ENCODE measurements at regions not wholly inside any gene's neighbourhood (a gene's known extent, or its start where the extent isn't known, plus 50 kb on each side); places are given as distances from the start of the nearest gene placed in this dataset.

GRCh38 chr4:110867251-110867960 is 244.5 kb upstream of the PITX2 start:
- Histone ChIP-seq H3K4me2 (replicated peaks; ENCODE audit: low read depth, low read length, poor library complexity, severe bottlenecking) (no peak overlapping the region), H3K4me3 (ENCODE audit: control extremely low read depth in 1 of 5, extremely low read depth in 1 of 5, insufficient read depth in 1 of 5, low read depth in 2 of 5, low read length in 4 of 5) (no peak overlapping the region), H3K9ac (ENCODE audit: low read length) (no peak overlapping the region), H3K27ac (ENCODE audit: low read length in 2 of 2) (no peak overlapping the region), H3K27me3 (replicated peaks in 1 of 4; ENCODE audit: control extremely low read depth in 1 of 4, control insufficient read depth in 3 of 4, insufficient read depth in 4 of 4, low read length in 3 of 4) (no peaks in the 10 kb centered on the region), H3K4me1 (ENCODE audit: control insufficient read depth in 2 of 2, insufficient read depth in 2 of 2, low read length in 2 of 2) (no peaks in the 10 kb centered on the region), H3K36me3 (replicated peaks in 1 of 2; ENCODE audit: control extremely low read depth in 1 of 2, control insufficient read depth in 1 of 2, extremely low read depth in 1 of 2, insufficient read depth in 2 of 2, low read length in 1 of 2) (no peaks in the 10 kb centered on the region), H4K20me1 (ENCODE audit: control insufficient read depth, insufficient read depth, low read length, poor library complexity, severe bottlenecking) (no peaks in the 10 kb centered on the region), H3K79me2 (ENCODE audit: control insufficient read depth, insufficient read depth, low read length) (no peaks in the 10 kb centered on the region), H3K9me3 (ENCODE audit: control extremely low read depth in 1 of 3, control insufficient read depth in 2 of 3, insufficient read depth in 1 of 3, low read length in 2 of 3) (no peaks in the 10 kb centered on the region), H2AFZ (ENCODE audit: insufficient read depth, low read depth, low read length, poor library complexity, severe bottlenecking) (no peak overlapping the region)
- intact Hi-C loops (cut with micrococcal nuclease) = no loop called here
- no peak for TF ChIP-seq EZH2 (IDR thresholded peaks at IDR 0.05; ENCODE audit: borderline replicate concordance, insufficient read depth, low read depth, low read length, poor library complexity, severe bottlenecking)
- TF ChIP-seq CTCF (IDR thresholded peaks at IDR 0.05) = no peak
- Mint-ChIP-seq H3K27ac (no peak overlapping the region), H3K4me1 (peaks cover 11% of the 10 kb centered on the region), H3K27me3 (no peaks in the 10 kb centered on the region), H3K4me3 (no peak overlapping the region), H3K9me3 (ENCODE audit: insufficient read depth) (no peaks in the 10 kb centered on the region)
- no peak for DNase-seq
- no peak for ATAC-seq (ENCODE audit: low read depth)
- WGBS (ENCODE audit: insufficient coverage) = 85% methylated on average over 2 of the region's 3 CpGs
- CTCF ChIA-PET = no interaction called here
- POLR2A ChIA-PET = no interaction called here

- H3K4me1 Mint-ChIP-seq = peaks cover 11% of the 10 kb centered on the region
- no peak for TF ChIP-seq EZH2 (IDR thresholded peaks at IDR 0.05; ENCODE audit: borderline replicate concordance, insufficient read depth, low read depth, low read length, poor library complexity, severe bottlenecking)
- TF ChIP-seq CTCF (IDR thresholded peaks at IDR 0.05) = no peak
- H3K4me3 Mint-ChIP-seq = no peak overlapping the region
- ChIA-PET POLR2A (no interaction called here), CTCF (no interaction called here)
- H3K9me3 Mint-ChIP-seq (ENCODE audit: insufficient read depth) = no peaks in the 10 kb centered on the region
- Histone ChIP-seq H3K36me3 (replicated peaks in 1 of 2; ENCODE audit: control extremely low read depth in 1 of 2, control insufficient read depth in 1 of 2, extremely low read depth in 1 of 2, insufficient read depth in 2 of 2, low read length in 1 of 2) (no peaks in the 10 kb centered on the region), H4K20me1 (ENCODE audit: control insufficient read depth, insufficient read depth, low read length, poor library complexity, severe bottlenecking) (no peaks in the 10 kb centered on the region), H3K79me2 (ENCODE audit: control insufficient read depth, insufficient read depth, low read length) (no peaks in the 10 kb centered on the region), H3K9me3 (ENCODE audit: control extremely low read depth in 1 of 3, control insufficient read depth in 2 of 3, insufficient read depth in 1 of 3, low read length in 2 of 3) (no peaks in the 10 kb centered on the region), H3K27ac (ENCODE audit: low read length in 2 of 2) (no peak overlapping the region), H3K9ac (ENCODE audit: low read length) (no peak overlapping the region), H3K4me1 (ENCODE audit: control insufficient read depth in 2 of 2, insufficient read depth in 2 of 2, low read length in 2 of 2) (no peaks in the 10 kb centered on the region), H3K4me2 (replicated peaks; ENCODE audit: low read depth, low read length, poor library complexity, severe bottlenecking) (no peak overlapping the region), H3K4me3 (ENCODE audit: control extremely low read depth in 1 of 5, extremely low read depth in 1 of 5, insufficient read depth in 1 of 5, low read depth in 2 of 5, low read length in 4 of 5) (no peak overlapping the region), H2AFZ (ENCODE audit: insufficient read depth, low read depth, low read length, poor library complexity, severe bottlenecking) (no peak overlapping the region), H3K27me3 (replicated peaks in 1 of 4; ENCODE audit: control extremely low read depth in 1 of 4, control insufficient read depth in 3 of 4, insufficient read depth in 4 of 4, low read length in 3 of 4) (no peaks in the 10 kb centered on the region)
- ATAC-seq (ENCODE audit: low read depth) = no peak
- intact Hi-C loops (cut with micrococcal nuclease) = no loop called here
- no peaks in the 10 kb centered on the region for H3K27me3 Mint-ChIP-seq
- H3K27ac Mint-ChIP-seq = no peak overlapping the region
- DNase-seq = no peak
- WGBS (ENCODE audit: insufficient coverage) = no CpG with 5 or more reads among the region's 2 CpGs
Observed at GRCh38 chr4:110867981-110868720, 245.3 kb upstream of the PITX2 start.

Measured in B cell (primary cell).